Skeletal muscle tissue (tissue), 3 donors: ENCODE measurements at regions not wholly inside any gene's neighbourhood (a gene's known extent, or its start where the extent isn't known, plus 50 kb on each side); places are given as distances from the start of the nearest gene placed in this dataset.
"Not testable (repeated sequence)": the region's sequence is repeated elsewhere in the genome, so short reads cannot be mapped to it uniquely, and the experiment has no call there.

Experiments
- H3K27ac ChIP-seq: one replicate; pipeline ENCODE4 v1.7.0; 2013; ENCODE audit warnings: mild to moderate bottlenecking, low read depth, low read length, inconsistent platforms
- H3K27me3 ChIP-seq, 3 donors: one replicate each; pipeline ENCODE4 v1.7.0; 2013; ENCODE audit warnings: low read length in 3 of 3; ENCODE audit not compliant: control insufficient read depth in 3 of 3, insufficient read depth in 3 of 3
- H3K36me3 ChIP-seq, 3 donors: one replicate each; pipeline ENCODE4 v1.7.0; 2013; ENCODE audit warnings: low read length in 3 of 3; ENCODE audit not compliant: control insufficient read depth in 3 of 3, insufficient read depth in 3 of 3
- H3K4me1 ChIP-seq, 3 donors: one replicate each; pipeline ENCODE4 v1.7.0; 2013; ENCODE audit warnings: low read length in 3 of 3, mild to moderate bottlenecking in 3 of 3; ENCODE audit not compliant: control insufficient read depth in 3 of 3, insufficient read depth in 3 of 3
- H3K4me3 ChIP-seq, 3 donors: one replicate each; pipeline ENCODE4 v1.7.0; 2013; ENCODE audit warnings: low read length in 3 of 3
- H3K9ac ChIP-seq, 3 donors: one replicate each; pipeline ENCODE4 v1.7.0; 2013; ENCODE audit warnings: low read length in 3 of 3, mild to moderate bottlenecking in 3 of 3, moderate library complexity in 2 of 3, low read depth in 1 of 3
- H3K9me3 ChIP-seq, 3 donors: one replicate each; pipeline ENCODE4 v1.7.0; 2013; ENCODE audit warnings: low read length in 3 of 3; ENCODE audit not compliant: control insufficient read depth in 3 of 3
- donor health status: Osteomylitis.

DNA sequence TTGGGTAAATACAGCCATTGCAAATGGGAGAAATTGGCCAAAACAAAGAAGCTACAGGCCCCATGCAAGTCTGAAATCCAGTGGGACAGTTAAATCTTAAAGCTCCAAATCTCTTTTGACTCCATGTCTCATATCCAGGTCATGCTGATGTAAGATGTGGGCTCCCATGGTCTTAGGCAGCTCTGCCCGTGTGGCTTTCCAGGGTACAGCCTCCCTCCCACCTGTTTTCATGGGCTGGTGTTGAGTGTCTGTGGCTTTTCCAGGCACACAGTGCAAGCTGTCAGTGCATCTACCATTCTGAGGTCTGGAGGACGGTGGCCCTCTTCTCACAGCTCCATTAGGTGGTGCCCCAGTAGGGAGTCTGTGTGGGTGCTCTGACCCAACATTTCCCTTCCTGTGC lies 53.4 kb upstream of the FIBIN start:
- not testable (repeated sequence) for H3K4me1 ChIP-seq, H3K9ac ChIP-seq, H3K27me3 ChIP-seq, H3K9me3 ChIP-seq, H3K27ac ChIP-seq, H3K36me3 ChIP-seq, H3K4me3 ChIP-seq

DNA sequence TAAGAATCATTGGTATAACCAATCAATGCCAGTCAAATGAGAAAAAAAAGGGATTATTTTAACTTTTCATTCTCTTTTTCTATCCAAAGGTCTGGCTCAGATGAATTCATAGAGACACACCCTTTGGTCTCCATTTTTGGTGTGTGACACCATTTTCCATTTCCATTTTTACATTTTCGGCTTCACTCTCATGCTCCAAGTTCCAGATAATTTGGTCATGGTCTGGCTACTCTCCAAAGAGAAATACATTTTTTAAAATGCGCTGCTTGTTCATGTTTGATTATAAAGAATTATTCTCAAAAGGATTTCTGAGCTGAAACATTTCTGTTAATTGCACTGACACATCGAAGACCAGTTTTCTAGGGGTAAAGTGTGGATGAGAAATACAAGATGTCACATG lies 51.6 kb upstream of the FIBIN start:
- no peak overlapping the region for H3K4me3 ChIP-seq
- no peak overlapping the region for H3K9ac ChIP-seq
- H3K27me3 ChIP-seq = no peaks in the 10 kb centered on the region
- no peaks in the 10 kb centered on the region for H3K36me3 ChIP-seq
- no peak overlapping the region for H3K27ac ChIP-seq
- H3K4me1 ChIP-seq = no peaks in the 10 kb centered on the region
- no peaks in the 10 kb centered on the region for H3K9me3 ChIP-seq

DNA sequence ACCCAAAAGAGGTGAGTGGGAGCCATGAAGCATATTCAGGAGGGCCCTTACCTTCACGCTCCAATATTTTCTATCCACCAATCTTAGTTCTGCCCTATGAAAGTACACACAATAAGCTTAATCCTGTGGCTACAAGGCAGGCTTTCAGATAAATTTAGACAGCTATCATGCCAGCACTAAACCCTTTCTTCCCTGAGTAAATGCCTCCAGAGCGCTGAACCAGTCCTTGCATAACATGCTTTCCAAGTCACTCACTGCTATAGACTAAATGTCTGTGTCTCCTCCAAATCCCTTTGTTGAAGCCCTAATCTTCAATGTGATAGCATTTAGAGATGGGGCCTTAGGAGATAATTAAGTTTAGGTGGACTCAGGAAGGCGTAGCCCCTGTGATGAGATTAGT lies 50.3 kb upstream of the FIBIN start:
- H3K4me1 ChIP-seq = no peaks in the 10 kb centered on the region
- H3K36me3 ChIP-seq = no peaks in the 10 kb centered on the region
- H3K27ac ChIP-seq = no peak overlapping the region
- no peaks in the 10 kb centered on the region for H3K9me3 ChIP-seq
- no peak overlapping the region for H3K9ac ChIP-seq
- H3K27me3 ChIP-seq = no peaks in the 10 kb centered on the region
- H3K4me3 ChIP-seq = no peak overlapping the region
